ENCODE measurements at regions not wholly inside any gene's neighbourhood (a gene's known extent, or its start where the extent isn't known, plus 50 kb on each side); places are given as distances from the start of the nearest gene placed in this dataset.
"Not testable (repeated sequence)": the region's sequence is repeated elsewhere in the genome, so short reads cannot be mapped to it uniquely, and the experiment has no call there.

DNA sequence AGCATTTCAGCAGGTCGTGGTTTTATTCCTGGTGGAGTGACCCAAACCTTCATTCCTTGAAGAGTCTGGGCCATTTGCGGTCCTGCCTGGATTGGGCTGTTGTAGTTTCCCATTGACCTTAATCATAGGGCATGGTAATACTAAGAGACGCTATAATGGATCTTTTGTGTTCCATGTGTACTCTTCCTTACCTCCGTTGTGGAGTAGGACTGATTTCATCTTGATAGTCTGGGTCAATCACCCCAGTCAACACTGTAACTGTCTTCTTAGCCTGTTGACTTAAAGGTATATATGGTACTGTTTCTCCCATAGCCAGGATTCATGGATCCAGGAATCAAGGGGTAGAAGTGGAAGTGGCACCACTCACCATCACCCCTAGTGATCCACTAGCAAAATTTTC, 643.6 kb downstream of the PLOD2 start:
- not testable (repeated sequence) for ATAC-seq (replicated peaks); H3K27ac Mint-ChIP-seq; H3K36me3 Mint-ChIP-seq (ENCODE audit: insufficient read depth); DNase-seq; H3K9me3 Mint-ChIP-seq; H3K27me3 Mint-ChIP-seq; H3K4me3 Mint-ChIP-seq; H3K4me1 Mint-ChIP-seq (ENCODE audit: low read depth in 2 of 2)

GRCh38 chr3:145518639-145519038, 642.3 kb downstream of the PLOD2 start:
- no peaks in the 10 kb centered on the region for H3K27me3 Mint-ChIP-seq
- H3K4me3 Mint-ChIP-seq = no peak overlapping the region
- no peaks in the 10 kb centered on the region for H3K36me3 Mint-ChIP-seq (ENCODE audit: insufficient read depth)
- no peak overlapping the region for H3K27ac Mint-ChIP-seq
- no peak for DNase-seq
- H3K9me3 Mint-ChIP-seq = peaks cover 6 to 9% of the 10 kb centered on the region in 2 donors
- no peaks in the 10 kb centered on the region for H3K4me1 Mint-ChIP-seq (ENCODE audit: low read depth in 2 of 2)
- ATAC-seq (replicated peaks) = no peak

GRCh38 chr3:145519398-145520047, 641.5 kb downstream of the PLOD2 start:
- no peaks in the 10 kb centered on the region for H3K36me3 Mint-ChIP-seq (ENCODE audit: insufficient read depth)
- ATAC-seq (replicated peaks) (no peak), DNase-seq (no peak)
- H3K9me3 Mint-ChIP-seq = peaks cover 6 to 7% of the 10 kb centered on the region in 2 donors
- no peaks in the 10 kb centered on the region for H3K27me3 Mint-ChIP-seq
- H3K4me1 Mint-ChIP-seq (ENCODE audit: low read depth in 2 of 2) = no peaks in the 10 kb centered on the region
- H3K27ac Mint-ChIP-seq = no peak overlapping the region
- no peak overlapping the region for H3K4me3 Mint-ChIP-seq

DNA sequence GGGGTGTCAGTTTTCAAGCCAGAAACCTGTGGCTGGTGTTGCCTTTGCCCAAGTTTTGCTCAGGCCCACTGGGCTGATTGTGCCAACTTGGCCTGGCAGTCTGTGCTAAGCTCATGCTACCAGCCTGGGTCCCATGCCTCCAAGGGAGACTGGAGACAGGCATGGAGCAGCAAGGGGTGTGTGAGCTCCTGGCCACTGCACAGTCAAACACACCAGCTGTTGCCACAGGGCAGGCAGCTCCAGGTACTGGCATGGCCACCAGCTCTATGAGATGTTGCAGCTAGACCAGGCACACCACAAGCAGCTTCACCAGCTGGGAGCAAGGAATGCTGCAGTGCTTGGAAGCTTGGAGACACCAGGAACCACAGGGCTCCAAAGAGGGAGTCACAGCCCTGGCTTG, 638.8 kb downstream of the PLOD2 start:
- H3K9me3 Mint-ChIP-seq = peaks cover 0 to 4% of the 10 kb centered on the region in 2 donors
- DNase-seq (no peak), ATAC-seq (replicated peaks) (no peak)
- H3K36me3 Mint-ChIP-seq (ENCODE audit: insufficient read depth) = no peaks in the 10 kb centered on the region
- H3K4me3 Mint-ChIP-seq = no peak overlapping the region
- no peaks in the 10 kb centered on the region for H3K4me1 Mint-ChIP-seq (ENCODE audit: low read depth in 2 of 2)
- H3K27me3 Mint-ChIP-seq = no peaks in the 10 kb centered on the region
- no peak overlapping the region for H3K27ac Mint-ChIP-seq

DNA sequence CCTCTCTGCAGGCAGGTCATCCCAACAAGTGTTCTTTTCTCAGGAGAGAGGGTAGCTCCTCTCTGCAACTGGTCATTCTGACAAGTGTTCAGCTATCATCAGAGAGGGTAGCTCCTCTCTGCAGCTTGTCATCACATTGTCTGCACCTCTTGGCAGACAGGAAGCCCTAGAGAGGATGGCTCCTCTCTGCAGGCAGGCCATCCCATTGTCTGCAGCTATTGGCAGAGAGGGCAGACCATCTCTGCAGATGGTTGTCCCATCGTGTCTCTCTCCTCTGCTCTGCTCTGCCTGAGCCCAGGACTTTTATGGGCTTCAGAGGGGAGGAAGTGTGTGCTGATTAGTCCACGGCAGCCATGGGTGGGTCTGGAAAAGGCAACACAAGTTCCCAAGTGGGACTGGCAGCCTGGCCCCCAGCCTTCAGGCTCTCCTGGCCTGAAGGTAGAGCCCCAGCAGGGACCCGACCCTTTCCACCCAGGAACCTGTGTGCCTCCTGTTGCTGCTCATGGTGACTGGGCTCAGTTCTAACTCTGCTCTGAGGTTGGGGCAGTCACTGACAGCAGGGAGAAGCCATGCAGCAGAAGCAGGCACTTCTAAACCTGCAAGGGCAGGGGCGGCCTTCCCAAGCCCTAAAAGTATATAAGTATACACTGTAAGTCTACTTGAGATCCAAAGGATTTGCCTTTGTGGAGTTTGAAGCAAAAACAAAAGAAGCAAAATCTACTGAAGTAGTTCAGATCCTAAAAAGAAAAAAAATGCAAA, 637.9 kb downstream of the PLOD2 start:
- Mint-ChIP-seq H3K27ac (no peak overlapping the region), H3K4me3 (no peak overlapping the region), H3K9me3 (peaks cover 0 to 4% of the 10 kb centered on the region in 2 donors), H3K36me3 (ENCODE audit: insufficient read depth) (no peaks in the 10 kb centered on the region), H3K27me3 (no peaks in the 10 kb centered on the region), H3K4me1 (ENCODE audit: low read depth in 2 of 2) (no peaks in the 10 kb centered on the region)
- no peak for ATAC-seq (replicated peaks)
- DNase-seq = no peak

DNA sequence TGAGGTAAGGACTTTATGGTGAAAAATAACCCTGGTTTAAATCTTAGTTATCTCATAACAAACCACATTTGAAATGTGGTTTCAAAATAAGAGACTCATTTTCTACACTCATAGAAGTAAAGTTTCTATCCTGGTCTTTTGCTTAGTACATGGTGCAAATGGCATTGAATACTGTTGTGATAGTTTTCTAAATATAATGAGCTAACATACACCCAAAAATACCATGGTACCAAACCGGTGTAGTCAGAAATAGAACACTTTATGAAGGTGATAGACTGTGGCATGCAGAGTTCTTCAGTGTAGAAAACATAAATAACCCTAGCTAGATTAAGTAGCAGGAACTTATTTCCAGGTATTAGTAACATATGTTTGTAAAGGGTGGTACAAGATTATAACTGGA, 629.4 kb downstream of the PLOD2 start:
- H3K36me3 Mint-ChIP-seq (ENCODE audit: insufficient read depth) = no peaks in the 10 kb centered on the region
- H3K27ac Mint-ChIP-seq = no peak overlapping the region
- ATAC-seq (replicated peaks) (no peak), DNase-seq (no peak)
- no peaks in the 10 kb centered on the region for H3K27me3 Mint-ChIP-seq
- H3K9me3 Mint-ChIP-seq = peaks cover 1 to 5% of the 10 kb centered on the region in 2 donors
- H3K4me1 Mint-ChIP-seq (ENCODE audit: low read depth in 2 of 2) = no peaks in the 10 kb centered on the region
- H3K4me3 Mint-ChIP-seq = no peak overlapping the region

- Mint-ChIP-seq H3K4me3 (no peak overlapping the region), H3K36me3 (ENCODE audit: insufficient read depth) (no peaks in the 10 kb centered on the region), H3K27me3 (no peaks in the 10 kb centered on the region), H3K9me3 (peaks cover 5 to 7% of the 10 kb centered on the region in 2 donors), H3K27ac (no peak overlapping the region), H3K4me1 (ENCODE audit: low read depth in 2 of 2) (no peaks in the 10 kb centered on the region)
- ATAC-seq (replicated peaks) (no peak), DNase-seq (no peak)
Observed at GRCh38 chr3:145533696-145534095, 627.3 kb downstream of the PLOD2 start.

- no peaks in the 10 kb centered on the region for H3K36me3 Mint-ChIP-seq (ENCODE audit: insufficient read depth)
- H3K4me1 Mint-ChIP-seq (ENCODE audit: low read depth in 2 of 2) = no peaks in the 10 kb centered on the region
- no peak for ATAC-seq (replicated peaks)
- no peak overlapping the region for H3K4me3 Mint-ChIP-seq
- no peak for DNase-seq
- H3K27ac Mint-ChIP-seq = no peak overlapping the region
- no peaks in the 10 kb centered on the region for H3K27me3 Mint-ChIP-seq
- peaks cover 4 to 7% of the 10 kb centered on the region in 2 donors for H3K9me3 Mint-ChIP-seq
Observed at GRCh38 chr3:145536461-145536860, 624.5 kb downstream of the PLOD2 start.

DNA sequence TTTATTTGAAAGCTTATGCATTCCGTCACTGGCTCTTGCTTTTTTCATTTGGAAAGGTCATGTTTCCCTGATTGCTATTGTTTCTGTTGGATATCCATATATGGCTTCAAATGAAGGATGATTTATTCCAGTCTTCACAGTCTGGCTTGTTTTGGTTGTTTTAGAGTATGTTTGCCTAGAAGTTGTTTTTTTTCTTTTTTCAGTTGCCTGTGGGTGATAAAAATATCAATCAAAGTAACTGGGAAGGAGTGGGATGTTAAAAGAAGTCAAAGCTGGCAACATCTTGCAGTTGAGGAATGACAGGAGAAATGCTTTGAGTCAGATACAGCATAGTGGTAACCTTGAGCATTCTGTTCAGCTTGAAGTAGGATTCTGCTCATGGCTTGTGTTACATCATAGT, 610.5 kb downstream of the PLOD2 start:
- Mint-ChIP-seq H3K9me3 (peaks cover 34 to 50% of the 10 kb centered on the region in 2 donors), H3K4me1 (ENCODE audit: low read depth in 2 of 2) (no peaks in the 10 kb centered on the region), H3K36me3 (ENCODE audit: insufficient read depth) (no peaks in the 10 kb centered on the region), H3K27ac (no peak overlapping the region), H3K4me3 (no peak overlapping the region), H3K27me3 (no peaks in the 10 kb centered on the region)
- ATAC-seq (replicated peaks) (no peak), DNase-seq (no peak)

GRCh38 chr3:145557405-145557804, 603.6 kb downstream of the PLOD2 start:
- H3K36me3 Mint-ChIP-seq (ENCODE audit: insufficient read depth) = no peaks in the 10 kb centered on the region
- H3K27ac Mint-ChIP-seq = no peak overlapping the region
- H3K9me3 Mint-ChIP-seq = peaks cover 27 to 37% of the 10 kb centered on the region in 2 donors
- DNase-seq (no peak), ATAC-seq (replicated peaks) (no peak)
- no peaks in the 10 kb centered on the region for H3K27me3 Mint-ChIP-seq
- H3K4me1 Mint-ChIP-seq (ENCODE audit: low read depth in 2 of 2) = no peaks in the 10 kb centered on the region
- no peak overlapping the region for H3K4me3 Mint-ChIP-seq

GRCh38 chr3:145578471-145578870, 582.5 kb downstream of the PLOD2 start:
- no peaks in the 10 kb centered on the region for H3K36me3 Mint-ChIP-seq (ENCODE audit: insufficient read depth)
- no peaks in the 10 kb centered on the region for H3K4me1 Mint-ChIP-seq (ENCODE audit: low read depth in 2 of 2)
- ATAC-seq (replicated peaks) (no peak), DNase-seq (no peak)
- no peak overlapping the region for H3K27ac Mint-ChIP-seq
- H3K27me3 Mint-ChIP-seq = no peaks in the 10 kb centered on the region
- H3K9me3 Mint-ChIP-seq = peaks cover 11 to 13% of the 10 kb centered on the region in 2 donors
- no peak overlapping the region for H3K4me3 Mint-ChIP-seq

GRCh38 chr3:145581694-145582093, 579.3 kb downstream of the PLOD2 start:
- no peak for ATAC-seq (replicated peaks)
- no peak overlapping the region for H3K27ac Mint-ChIP-seq
- H3K36me3 Mint-ChIP-seq (ENCODE audit: insufficient read depth) = no peaks in the 10 kb centered on the region
- H3K4me3 Mint-ChIP-seq = no peak overlapping the region
- H3K9me3 Mint-ChIP-seq = peaks cover 14 to 22% of the 10 kb centered on the region in 2 donors
- H3K27me3 Mint-ChIP-seq = no peaks in the 10 kb centered on the region
- DNase-seq = no peak
- H3K4me1 Mint-ChIP-seq (ENCODE audit: low read depth in 2 of 2) = no peaks in the 10 kb centered on the region

DNA sequence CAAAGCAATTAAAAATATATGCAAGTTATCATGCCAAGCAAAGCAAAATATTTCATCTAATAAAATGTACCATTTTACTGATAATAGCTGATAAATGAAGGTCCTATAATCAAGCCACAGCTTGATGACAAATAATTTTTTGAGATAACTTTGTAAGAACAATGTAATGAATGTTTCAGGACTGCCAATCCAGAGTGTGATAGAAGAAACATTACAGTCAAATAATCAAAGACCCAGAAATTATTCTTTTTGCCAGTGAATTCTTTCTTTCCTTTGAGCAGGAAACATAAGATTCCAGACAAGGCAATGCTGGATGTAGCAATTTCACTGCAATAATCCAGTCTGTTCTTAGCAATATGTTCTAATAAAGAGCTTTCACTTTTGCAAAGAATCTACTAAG, 556.1 kb downstream of the PLOD2 start:
- Mint-ChIP-seq H3K27me3 (no peaks in the 10 kb centered on the region), H3K27ac (no peak overlapping the region), H3K36me3 (ENCODE audit: insufficient read depth) (no peaks in the 10 kb centered on the region), H3K4me3 (no peak overlapping the region), H3K9me3 (peaks cover 9 to 29% of the 10 kb centered on the region in 2 donors), H3K4me1 (ENCODE audit: low read depth in 2 of 2) (no peaks in the 10 kb centered on the region)
- DNase-seq = no peak
- ATAC-seq (replicated peaks) = no peak

DNA sequence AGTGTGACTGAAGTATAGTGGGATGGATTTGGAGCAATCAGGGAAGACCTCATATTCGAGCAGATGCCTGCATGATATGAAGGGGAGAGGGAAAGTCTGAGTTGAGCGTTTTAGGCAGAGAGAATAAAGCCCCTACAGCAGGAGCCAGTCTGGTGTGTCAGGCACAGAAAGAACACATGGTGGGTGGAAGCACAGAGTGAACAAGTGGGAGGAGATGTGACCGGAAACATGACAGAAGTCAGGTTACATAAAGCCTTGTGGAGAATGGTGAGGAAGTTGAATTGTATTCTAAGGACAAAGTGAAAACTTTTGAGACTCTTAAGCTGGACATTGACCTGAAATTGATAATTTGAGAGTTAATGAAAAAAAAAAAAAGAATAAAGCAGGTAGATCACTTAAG, 541.0 kb downstream of the PLOD2 start:
- Mint-ChIP-seq H3K27me3 (no peaks in the 10 kb centered on the region), H3K27ac (no peak overlapping the region), H3K4me3 (no peak overlapping the region), H3K9me3 (peaks cover 10 to 34% of the 10 kb centered on the region in 2 donors), H3K36me3 (ENCODE audit: insufficient read depth) (no peaks in the 10 kb centered on the region), H3K4me1 (ENCODE audit: low read depth in 2 of 2) (no peaks in the 10 kb centered on the region)
- no peak for DNase-seq
- ATAC-seq (replicated peaks) = no peak
